Ovary (tissue), 7 donors: ENCODE measurements at regions not wholly inside any gene's neighbourhood (a gene's known extent, or its start where the extent isn't known, plus 50 kb on each side); places are given as distances from the start of the nearest gene placed in this dataset.

Source experiments
- DNase-seq, 5 donors: peaks; one replicate each; pipeline ENCODE4 v3.0.0-alpha.2; 2019 to 2020
- H3K27ac ChIP-seq, 2 donors: fragments of 200-600 bp; one replicate each; pipeline versions ENCODE4 v1.5.1 to v1.8.0; 2019 to 2022
- H3K27me3 ChIP-seq: fragments of 200-600 bp; one replicate; pipeline ENCODE4 v1.8.0; 2022
- H3K36me3 ChIP-seq: fragments of 200-600 bp; sonication (generic); one replicate; pipeline ENCODE4 v1.5.1; 2019
- H3K4me1 ChIP-seq: one replicate; pipeline ENCODE4 v1.8.1; 2013; ENCODE audit warnings: mild to moderate bottlenecking, moderate library complexity; ENCODE audit not compliant: insufficient read depth
- H3K4me3 ChIP-seq: fragments of 200-600 bp; sonication (generic); one replicate; pipeline ENCODE4 v1.5.1; 2017
- H3K9me3 ChIP-seq, 2 donors: fragments of 200-600 bp in 1 of 2; sonication (generic) in 1 of 2; one replicate each; pipeline versions ENCODE4 v1.5.1 to v1.8.1; 2013 to 2019; ENCODE audit warnings: mild to moderate bottlenecking in 1 of 2, moderate library complexity in 1 of 2
- CTCF ChIP-seq, 3 donors: fragments of 450-650 bp in 2 of 3; fragments of 200-600 bp in 1 of 3; IDR thresholded peaks; one replicate each; pipeline versions ENCODE4 v1.5.1 to v1.8.0; 2016 to 2022; ENCODE audit warnings: antibody characterized with exemption in 3 of 3, mild to moderate bottlenecking in 1 of 3
- EP300 ChIP-seq: sonication (generic); formaldehyde crosslinking; IDR thresholded peaks from one replicate; pipeline ENCODE4 v1.6.1; 2017; ENCODE audit warnings: antibody characterized with exemption
- POLR2A ChIP-seq: fragments of 450-650 bp; IDR thresholded peaks from one replicate; pipeline ENCODE4 v1.6.1; 2017; ENCODE audit warnings: antibody characterized with exemption, mild to moderate bottlenecking, moderate library complexity
- WGBS, 3 donors: extraction: QIAGEN DNeasy Blood & Tissue Kit in 1 of 3; methylation state at CpG; one replicate each; pipeline versions ENCODE4 v1.1.5 to v1.1.7; 2013 to 2017; 5-methylcytosine and 5-hydroxymethylcytosine counted together
- intact Hi-C, 4 donors: fragments of 100-400 bp; cut with DNase I; formaldehyde crosslinking; loops; one replicate each; pipeline versions ENCODE4 v1.11.0 to v1.15.1; 2022 to 2023
- donor health status: DM: no; HTN: no; CAD: no; lungs with moderate emphysema.
- donor health status: DM: no; HTN: no; CAD: no.
- donor health status: Bipolar disorder and iron deficiency.
- donor health status: DM: no; HTN: no; CAD: no.
- donor health status: DM: yes; HTN: yes; CAD: no.

GRCh38 chr2:13091455-13091854, 374.7 kb downstream of the TRIB2 start:
- intact Hi-C loops, result no loop called here
- no peak overlapping the region for H3K27ac ChIP-seq
- no peaks in the 10 kb centered on the region for H3K9me3 ChIP-seq
- no peaks in the 10 kb centered on the region for H3K36me3 ChIP-seq
- no peaks in the 10 kb centered on the region for H3K27me3 ChIP-seq
- 0 to 17% (median 15%) methylated on average over 1 of the region's 1 CpG for WGBS, 3 donors
- H3K4me3 ChIP-seq, result no peak overlapping the region
- TF ChIP-seq POLR2A, result no peak
- TF ChIP-seq CTCF (IDR thresholded peaks at IDR 0.05), result no peak
- no peak for TF ChIP-seq EP300
- DNase-seq, result no peak
- peaks cover 5% of the 10 kb centered on the region for H3K4me1 ChIP-seq

GRCh38 chr2:13091861-13092378, 375.2 kb downstream of the TRIB2 start:
- Histone ChIP-seq H3K4me1 (peaks cover 5% of the 10 kb centered on the region), H3K27ac (no peak overlapping the region), H3K9me3 (no peaks in the 10 kb centered on the region), H3K27me3 (no peaks in the 10 kb centered on the region), H3K4me3 (no peak overlapping the region), H3K36me3 (no peaks in the 10 kb centered on the region)
- 2 to 23% (median 4%) methylated on average over 2 of the region's 2 CpGs for WGBS, 3 donors
- no peak for TF ChIP-seq POLR2A
- TF ChIP-seq CTCF (IDR thresholded peaks at IDR 0.05), result no peak
- no peak for TF ChIP-seq EP300
- intact Hi-C loops, result no loop called here
- no peak for DNase-seq

- no peaks in the 10 kb centered on the region for H3K9me3 ChIP-seq
- no peak overlapping the region for H3K27ac ChIP-seq
- TF ChIP-seq EP300, result no peak
- TF ChIP-seq POLR2A, result no peak
- no peak for TF ChIP-seq CTCF (IDR thresholded peaks at IDR 0.05)
- DNase-seq, result no peak
- intact Hi-C loops, result no loop called here
- H3K4me1 ChIP-seq, result peaks cover 5% of the 10 kb centered on the region
- H3K36me3 ChIP-seq, result no peaks in the 10 kb centered on the region
- H3K27me3 ChIP-seq, result no peaks in the 10 kb centered on the region
- WGBS, 3 donors, result 28 to 40% (median 35%) methylated on average over 1 of the region's 1 CpG
- no peak overlapping the region for H3K4me3 ChIP-seq
These were observed 376.8 kb downstream of the TRIB2 start for GRCh38 chr2:13093416-13093991.

- peaks cover 1% of the 10 kb centered on the region for H3K4me1 ChIP-seq
- TF ChIP-seq CTCF (IDR thresholded peaks at IDR 0.05), result no peak
- TF ChIP-seq POLR2A, result no peak
- no peak for TF ChIP-seq EP300
- H3K9me3 ChIP-seq, result no peaks in the 10 kb centered on the region
- no peaks in the 10 kb centered on the region for H3K36me3 ChIP-seq
- no peak overlapping the region for H3K27ac ChIP-seq
- H3K27me3 ChIP-seq, result no peaks in the 10 kb centered on the region
- H3K4me3 ChIP-seq, result no peak overlapping the region
- intact Hi-C loops, result no loop called here
- 13 to 17% (median 14%) methylated on average over 4 of the region's 4 CpGs for WGBS, 3 donors
- DNase-seq, result no peak
These were observed 385.8 kb downstream of the TRIB2 start for GRCh38 chr2:13102397-13103063.
